Inflammatory macrophage (primary cell): ENCODE measurements at regions not wholly inside any gene's neighbourhood (a gene's known extent, or its start where the extent isn't known, plus 50 kb on each side); places are given as distances from the start of the nearest gene placed in this dataset.

Experiments
- DNase-seq, 2 donors: peaks; one replicate each; pipeline ENCODE4 v3.0.0-alpha.2; 2020 to 2022

DNA sequence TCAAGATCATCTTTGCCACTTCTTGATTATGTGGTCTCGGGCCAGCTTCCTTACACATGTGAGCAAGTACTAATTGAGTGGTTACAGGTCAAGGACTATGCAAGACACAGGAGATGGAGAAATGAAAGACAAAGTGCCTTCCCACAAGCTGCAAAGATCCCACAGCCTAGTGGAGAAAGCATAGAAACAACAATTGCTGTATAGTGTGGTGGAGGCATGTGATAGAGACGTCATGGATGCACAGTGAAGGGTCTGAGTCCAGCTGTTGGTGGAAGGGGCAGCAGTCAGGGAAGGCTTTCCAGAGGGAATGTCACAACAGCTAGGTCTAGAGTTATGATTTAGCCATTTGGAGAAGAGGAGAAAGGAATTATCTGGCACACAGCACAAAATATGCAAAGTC lies 210.6 kb downstream of the KDR start:
- no peak for DNase-seq

GRCh38 chr4:54913751-54914526 lies 211.5 kb downstream of the KDR start:
- DNase-seq, result no peak

- DNase-seq, result no peak
These were observed 213.2 kb downstream of the KDR start for GRCh38 chr4:54912155-54912554.

GRCh38 chr4:54909961-54910360 lies 215.4 kb downstream of the KDR start:
- DNase-seq, result no peak

GRCh38 chr4:54908763-54909162 lies 216.6 kb downstream of the KDR start:
- no peak for DNase-seq

DNA sequence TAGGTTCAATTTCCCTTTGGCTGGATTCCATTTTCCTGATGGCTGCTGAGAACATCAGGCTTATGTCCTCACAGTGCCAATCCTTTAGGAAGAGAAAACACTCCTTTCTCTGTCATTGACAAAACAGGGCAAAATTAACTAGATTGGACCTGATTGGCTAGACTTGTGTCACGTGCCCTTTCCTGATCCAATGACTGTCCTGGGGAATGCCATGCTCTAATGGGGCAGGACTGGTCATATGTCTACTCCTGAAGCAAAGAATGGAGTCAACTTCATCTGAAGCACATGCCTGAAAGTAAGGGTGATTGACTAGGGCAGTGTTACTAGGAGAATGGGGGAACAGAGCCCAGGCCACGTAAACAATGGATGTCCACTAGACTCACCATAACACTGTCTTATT lies 220.4 kb downstream of the KDR start:
- DNase-seq, result no peak

- DNase-seq, result no peak
These were observed 222.4 kb downstream of the KDR start for GRCh38 chr4:54902976-54903375.

DNA sequence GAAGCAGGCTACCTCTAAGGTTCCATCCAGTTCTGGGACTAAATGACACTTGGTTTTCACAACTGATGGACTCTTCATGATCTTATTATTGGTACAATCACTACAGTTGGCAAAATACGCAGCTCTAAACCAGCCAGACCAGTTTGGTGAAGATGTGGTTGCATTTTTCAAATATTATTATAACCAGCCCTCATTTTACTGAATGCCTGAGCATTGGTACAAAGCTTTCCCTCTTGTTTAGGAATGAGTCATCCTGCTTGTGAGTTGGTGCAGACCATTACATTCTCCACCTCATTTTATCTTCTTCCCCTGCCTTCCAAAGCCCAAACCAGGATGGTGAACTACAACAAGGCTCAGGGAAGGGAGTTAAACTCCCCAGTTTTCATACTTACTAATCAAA lies 223.1 kb downstream of the KDR start:
- DNase-seq, result no peak

GRCh38 chr4:54901202-54901601 lies 224.2 kb downstream of the KDR start:
- no peak for DNase-seq

DNA sequence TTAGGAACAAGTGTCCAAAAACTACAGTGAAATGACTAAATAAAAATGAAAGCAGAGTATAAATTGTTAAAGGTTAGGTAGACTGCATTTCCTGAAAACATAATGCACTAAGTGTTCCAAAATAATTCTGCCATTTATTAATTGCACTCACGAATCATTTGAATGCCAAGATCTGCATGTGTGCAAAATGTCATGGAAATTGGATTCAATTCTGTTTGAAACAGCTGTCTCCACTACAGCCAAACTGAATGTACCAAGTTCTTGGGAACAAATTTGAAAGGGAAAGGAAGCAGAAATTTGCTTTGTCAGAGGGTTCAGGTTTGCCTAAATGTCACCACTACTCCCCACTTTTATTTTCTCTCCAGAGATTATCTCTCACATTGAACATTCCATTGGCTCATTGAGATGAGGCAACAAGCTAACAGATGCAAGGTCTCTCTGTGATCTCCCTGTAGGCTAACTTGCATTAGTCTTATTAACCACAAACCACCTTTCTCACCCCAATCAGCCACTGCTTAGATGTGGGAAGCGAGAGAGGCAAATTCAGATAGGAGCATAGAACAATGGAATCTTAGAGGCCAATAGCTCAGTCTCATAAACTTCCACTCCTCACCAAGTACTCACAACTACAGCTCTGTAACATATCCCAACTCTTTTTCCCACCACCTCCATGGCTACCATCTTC lies 226.6 kb downstream of the KDR start:
- DNase-seq, result no peak

DNA sequence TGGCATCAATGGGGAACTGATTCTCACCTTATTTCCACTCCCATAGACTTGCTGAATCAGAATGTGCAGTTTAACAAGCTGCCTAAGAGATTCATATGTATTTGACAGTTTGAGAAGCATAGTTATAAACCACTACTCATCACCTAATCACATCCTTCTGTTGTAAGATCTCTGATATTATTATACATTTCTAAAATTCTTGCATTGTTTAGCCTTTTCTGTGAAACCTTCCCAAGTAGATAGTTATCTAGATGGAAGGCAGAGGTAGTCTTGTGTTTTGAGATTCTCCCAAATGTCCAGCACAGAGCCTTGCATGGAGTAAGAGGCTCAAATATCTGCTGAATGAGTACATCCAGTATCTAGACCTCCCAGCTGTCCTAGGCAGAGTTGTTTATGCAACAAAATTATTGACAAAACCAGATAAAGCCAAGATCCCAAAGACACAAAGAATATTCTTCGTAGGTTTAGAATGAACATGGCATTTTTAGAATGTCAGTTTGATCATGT lies 227.3 kb downstream of the KDR start:
- no peak for DNase-seq

GRCh38 chr4:54897590-54897989 lies 227.8 kb downstream of the KDR start:
- no peak for DNase-seq

GRCh38 chr4:54882616-54883015 lies 224.9 kb downstream of the KIT start:
- no peak for DNase-seq

- DNase-seq, result no peak
These were observed 221.8 kb downstream of the KIT start for GRCh38 chr4:54879576-54879975.

GRCh38 chr4:54877006-54877405 lies 219.2 kb downstream of the KIT start:
- DNase-seq, result no peak

DNA sequence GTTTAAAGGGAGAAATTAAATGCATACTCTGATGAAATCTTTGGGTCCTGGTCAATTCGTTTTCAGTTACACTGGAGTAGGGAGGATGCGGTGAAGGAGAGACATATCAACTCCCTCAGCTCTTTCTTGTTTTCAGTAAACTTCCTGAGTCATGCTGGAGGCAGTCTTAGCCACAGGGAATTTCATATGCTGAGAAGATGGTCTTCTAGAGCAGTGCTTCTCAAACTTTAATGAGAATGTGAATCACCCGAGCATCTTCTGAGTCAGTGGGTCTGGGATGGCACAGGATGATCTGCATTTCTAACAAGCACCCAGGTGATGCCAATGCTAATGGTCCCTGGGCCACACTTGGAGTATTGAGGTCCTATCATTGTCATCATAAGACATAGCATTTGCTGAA lies 214.5 kb downstream of the KIT start:
- no peak for DNase-seq

DNA sequence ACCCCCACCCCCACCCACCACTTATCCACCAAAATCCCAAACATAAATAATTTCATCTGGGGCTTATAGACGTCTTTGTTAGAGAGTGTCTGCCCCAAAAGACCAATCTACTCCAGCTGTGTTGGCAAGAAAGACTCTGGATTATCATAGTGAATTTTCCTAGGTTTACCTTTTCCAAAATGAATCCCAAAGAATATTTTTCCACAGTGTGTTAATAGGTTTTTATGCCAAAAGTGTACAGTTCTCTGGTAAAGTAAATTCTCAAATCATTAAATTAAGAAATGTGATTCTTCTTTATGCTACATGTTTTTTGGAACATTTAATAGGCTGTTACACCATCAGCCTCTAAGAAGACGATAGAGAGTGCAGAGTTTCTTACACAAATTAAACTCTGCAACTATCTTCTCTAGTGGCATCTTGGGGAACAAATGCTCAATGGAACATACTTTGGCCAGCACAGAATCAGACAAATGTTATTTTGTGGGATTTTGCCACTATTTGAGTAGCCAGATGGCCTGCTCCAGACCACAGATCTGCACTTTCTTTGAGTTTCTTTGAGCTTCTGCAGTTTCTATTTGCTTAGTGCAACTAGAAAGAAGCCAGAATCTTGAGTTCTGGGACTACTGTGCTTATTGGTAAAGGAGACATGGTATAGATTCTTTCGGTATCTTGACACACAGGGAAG lies 206.0 kb downstream of the KIT start:
- DNase-seq, result no peak

DNA sequence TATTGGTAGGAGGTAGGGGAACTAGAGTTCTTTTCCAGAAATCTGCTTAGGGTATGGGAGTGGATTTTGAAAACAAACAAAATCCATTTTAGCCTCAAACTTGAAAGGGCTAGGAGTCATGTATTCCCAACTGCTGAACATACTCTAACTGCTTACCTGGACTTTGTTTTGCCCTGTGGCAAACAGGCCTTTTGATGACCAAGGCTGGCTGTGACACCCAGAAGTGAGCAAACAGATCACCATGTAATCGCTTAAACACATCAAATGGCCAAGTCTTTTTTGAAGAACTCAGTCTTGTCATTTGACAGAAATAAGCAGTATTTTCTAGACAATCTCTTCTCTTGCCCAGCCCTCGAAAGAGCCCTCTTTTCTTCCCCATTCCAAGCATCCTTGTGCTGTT lies 203.4 kb downstream of the KIT start:
- no peak for DNase-seq

DNA sequence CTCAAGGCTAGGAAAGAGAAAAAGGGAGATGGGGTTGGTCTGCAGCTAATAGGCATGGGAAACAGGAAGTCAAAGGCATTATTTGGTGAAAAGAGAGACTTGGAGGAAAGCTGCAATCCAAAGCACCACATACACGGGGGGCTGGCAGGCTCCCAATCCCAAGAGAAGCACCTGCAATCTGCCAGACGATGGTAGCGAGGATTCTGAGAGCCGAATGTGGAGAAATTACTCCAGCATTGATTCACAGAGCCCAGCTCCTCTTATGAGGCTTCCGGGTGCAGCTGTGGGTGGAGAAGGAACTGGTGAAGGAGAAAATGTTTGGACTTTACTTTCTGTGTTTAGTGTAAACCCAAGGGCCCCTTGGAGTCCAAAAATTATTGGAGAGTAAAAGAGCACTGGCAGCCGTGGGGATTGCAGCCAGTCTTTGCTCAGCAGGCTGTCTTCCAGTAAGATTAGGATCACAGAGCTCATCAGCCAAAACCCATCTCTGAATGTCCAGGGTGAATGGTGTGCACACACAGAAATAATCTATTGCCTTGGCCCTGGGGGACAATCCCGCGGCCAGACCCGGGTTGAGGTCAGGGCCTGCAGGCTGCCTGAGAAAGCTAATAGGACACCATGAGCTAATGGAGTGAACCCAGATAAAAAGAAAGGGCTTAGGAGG lies 197.6 kb downstream of the KIT start:
- DNase-seq, result no peak

- DNase-seq, result no peak
These were observed 194.8 kb downstream of the KIT start for GRCh38 chr4:54852602-54853001.

DNA sequence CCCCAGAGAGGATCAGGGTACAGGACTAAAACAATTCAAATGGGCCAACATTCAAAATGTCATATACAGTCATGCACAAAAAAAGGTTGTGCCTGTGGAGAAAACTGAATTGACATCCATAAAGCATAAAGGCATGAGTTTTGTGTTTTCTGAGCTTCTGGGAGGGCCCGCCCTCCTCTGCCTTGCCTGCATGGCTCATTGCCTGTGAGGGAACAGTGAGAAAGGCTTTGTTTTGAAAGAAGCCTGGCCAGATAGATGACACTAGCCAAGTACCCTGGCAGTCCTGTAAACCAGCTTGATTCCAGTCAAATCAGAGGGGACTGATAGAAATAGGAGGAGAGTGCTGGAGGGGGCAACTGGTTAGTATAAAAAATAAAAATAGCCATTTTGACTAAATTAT lies 194.3 kb downstream of the KIT start:
- DNase-seq, result no peak

- no peak for DNase-seq
These were observed 187.2 kb downstream of the KIT start for GRCh38 chr4:54844911-54845310.

GRCh38 chr4:54843946-54844345 lies 186.2 kb downstream of the KIT start:
- no peak for DNase-seq
